Stomach (tissue), 8 donors: ENCODE measurements at regions not wholly inside any gene's neighbourhood (a gene's known extent, or its start where the extent isn't known, plus 50 kb on each side); places are given as distances from the start of the nearest gene placed in this dataset.

Experiments used
- DNase-seq, 2 donors: peaks; one replicate each; pipeline versions ENCODE4 v3.0.0 to v3.0.0-alpha.2; 2013 to 2019
- H3K27ac ChIP-seq, 5 donors: fragments of 200-600 bp in 4 of 5; sonication (generic) in 4 of 5; one replicate each; pipeline ENCODE4 v1.5.1; 2013 to 2019; ENCODE audit warnings: mild to moderate bottlenecking in 1 of 5, moderate library complexity in 1 of 5
- H3K27me3 ChIP-seq, 3 donors: fragments of 200-600 bp; sonication (generic); one replicate each; pipeline ENCODE4 v1.5.1; 2017 to 2019; ENCODE audit warnings: mixed run types in 1 of 3
- H3K36me3 ChIP-seq, 4 donors: fragments of 200-600 bp; sonication (generic); 1 replicate in 3 of 4; 2 replicates in 1 of 4; pipeline ENCODE4 v1.5.1; 2016 to 2019
- H3K4me1 ChIP-seq, 4 donors: fragments of 200-600 bp; sonication (generic); one replicate each; pipeline ENCODE4 v1.5.1; 2016 to 2019
- H3K4me3 ChIP-seq, 4 donors: fragments of 200-600 bp; sonication (generic) in 3 of 4; one replicate each; pipeline ENCODE4 v1.5.1; 2016 to 2019; ENCODE audit warnings: mild to moderate bottlenecking in 1 of 4
- H3K9me3 ChIP-seq, 4 donors: fragments of 200-600 bp; sonication (generic); one replicate each; pipeline ENCODE4 v1.5.1; 2016 to 2019
- EP300 ChIP-seq: sonication (generic); formaldehyde crosslinking; IDR thresholded peaks from one replicate; pipeline ENCODE4 v1.6.1; 2017; ENCODE audit warnings: antibody characterized with exemption
- POLR2A ChIP-seq, 4 donors: fragments of 450-650 bp; IDR thresholded peaks; one replicate each; pipeline ENCODE4 v1.6.1; 2016; ENCODE audit warnings: antibody characterized with exemption in 4 of 4, control low read depth in 2 of 4, mild to moderate bottlenecking in 1 of 4, moderate library complexity in 1 of 4
- POLR2AphosphoS5 ChIP-seq, 3 donors: sonication (generic); formaldehyde crosslinking; IDR thresholded peaks; one replicate each; pipeline ENCODE4 v1.6.1; 2016; ENCODE audit warnings: antibody characterized with exemption in 3 of 3
- WGBS, 5 donors: extraction: QIAGEN DNeasy Blood & Tissue Kit in 3 of 5; methylation state at CpG; one replicate each; pipeline versions ENCODE4 v1.1.5 to v1.1.7; 2013 to 2018; 5-methylcytosine and 5-hydroxymethylcytosine counted together
- intact Hi-C: fragments of 100-400 bp; cut with DNase I; formaldehyde crosslinking; loops from one replicate; pipeline ENCODE4 v1.15.1; 2023; ENCODE audit warnings: low total_unique reads
- TF ChIP-seq, protein P1 (sequence below), 7 experiments: fragments of 450-650 bp in 4 of 7; fragments of 200-600 bp in 3 of 7; sonication (generic) in 3 of 7; IDR thresholded peaks; one replicate each; pipeline ENCODE4 v1.5.1; 2016 to 2019; ENCODE audit warnings: antibody characterized with exemption in 7 of 7, control low read depth in 2 of 7, mild to moderate bottlenecking in 1 of 7
- donor health status: healthy with polysubstance abuse.
- donor health status: Bipolar disorder and iron deficiency.
- donor health status: healthy.

DNA sequence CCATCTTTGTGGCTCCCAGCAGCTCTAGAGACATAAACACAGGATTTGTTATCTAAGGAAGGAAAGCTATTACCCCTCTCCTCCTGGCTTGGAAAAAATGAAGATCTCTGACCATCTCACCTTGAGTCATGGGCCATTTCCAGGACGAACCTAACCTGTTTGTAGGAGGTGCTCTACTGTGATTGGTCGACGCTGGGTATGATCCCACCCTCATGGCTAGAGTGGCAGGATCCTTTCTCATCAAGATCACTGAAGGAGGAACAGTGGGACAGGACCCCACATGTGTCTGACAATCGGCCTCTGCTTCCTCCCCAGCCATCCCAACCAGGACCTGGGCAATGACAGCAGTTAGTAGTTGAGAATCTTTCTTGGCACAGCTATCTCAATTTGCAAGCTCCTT lies 144.1 kb downstream of the EMX2 start:
- Histone ChIP-seq H3K27ac (no peak overlapping the region), H3K9me3 (no peaks in the 10 kb centered on the region), H3K4me3 (no peak overlapping the region), H3K4me1 (peaks cover 0 to 9% (median 8%) of the 10 kb centered on the region in 4 donors), H3K36me3 (no peaks in the 10 kb centered on the region), H3K27me3 (peaks cover 0 to 56% (median 0%) of the 10 kb centered on the region in 3 donors)
- DNase-seq: no peak
- WGBS, 5 donors: 70 to 79% (median 73%) methylated on average over 4 of the region's 4 CpGs
- intact Hi-C loops: no loop called here
- TF ChIP-seq EP300 (no peak), POLR2AphosphoS5 (IDR thresholded peaks at IDR 0.05) (no peak), POLR2A (IDR thresholded peaks at IDR 0.05) (no peak)
- TF ChIP-seq, protein P1, sequence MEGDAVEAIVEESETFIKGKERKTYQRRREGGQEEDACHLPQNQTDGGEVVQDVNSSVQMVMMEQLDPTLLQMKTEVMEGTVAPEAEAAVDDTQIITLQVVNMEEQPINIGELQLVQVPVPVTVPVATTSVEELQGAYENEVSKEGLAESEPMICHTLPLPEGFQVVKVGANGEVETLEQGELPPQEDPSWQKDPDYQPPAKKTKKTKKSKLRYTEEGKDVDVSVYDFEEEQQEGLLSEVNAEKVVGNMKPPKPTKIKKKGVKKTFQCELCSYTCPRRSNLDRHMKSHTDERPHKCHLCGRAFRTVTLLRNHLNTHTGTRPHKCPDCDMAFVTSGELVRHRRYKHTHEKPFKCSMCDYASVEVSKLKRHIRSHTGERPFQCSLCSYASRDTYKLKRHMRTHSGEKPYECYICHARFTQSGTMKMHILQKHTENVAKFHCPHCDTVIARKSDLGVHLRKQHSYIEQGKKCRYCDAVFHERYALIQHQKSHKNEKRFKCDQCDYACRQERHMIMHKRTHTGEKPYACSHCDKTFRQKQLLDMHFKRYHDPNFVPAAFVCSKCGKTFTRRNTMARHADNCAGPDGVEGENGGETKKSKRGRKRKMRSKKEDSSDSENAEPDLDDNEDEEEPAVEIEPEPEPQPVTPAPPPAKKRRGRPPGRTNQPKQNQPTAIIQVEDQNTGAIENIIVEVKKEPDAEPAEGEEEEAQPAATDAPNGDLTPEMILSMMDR (IDR thresholded peaks at IDR 0.05): no peak

DNA sequence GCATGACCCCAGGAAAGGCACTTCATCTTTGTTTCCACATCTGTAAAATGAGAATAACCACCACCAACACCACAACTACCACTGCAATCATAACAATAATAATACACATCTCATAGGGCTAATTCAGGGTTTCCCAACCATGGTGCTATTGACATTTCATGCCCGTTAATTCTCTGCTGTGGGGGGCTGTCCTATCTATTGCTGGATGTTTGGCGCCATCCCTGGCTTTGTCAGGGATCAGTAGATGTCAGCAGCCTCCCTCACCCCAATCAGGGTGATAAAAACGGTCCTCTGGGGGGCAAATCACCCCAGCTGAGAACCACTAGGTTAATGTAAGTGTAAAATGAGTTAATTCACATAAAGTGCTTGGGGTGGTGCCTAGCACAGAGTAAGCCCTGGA lies 145.8 kb downstream of the EMX2 start:
- intact Hi-C loops: no loop called here
- peaks cover 0 to 54% (median 0%) of the 10 kb centered on the region in 3 donors for H3K27me3 ChIP-seq
- H3K4me1 ChIP-seq: peaks cover 0 to 9% (median 8%) of the 10 kb centered on the region in 4 donors
- no peaks in the 10 kb centered on the region for H3K9me3 ChIP-seq
- 29 to 36% (median 31%) methylated on average over 3 of the region's 3 CpGs for WGBS, 5 donors
- DNase-seq: no peak
- H3K36me3 ChIP-seq: no peaks in the 10 kb centered on the region
- H3K4me3 ChIP-seq: no peak overlapping the region
- no peak overlapping the region for H3K27ac ChIP-seq
- TF ChIP-seq POLR2AphosphoS5 (IDR thresholded peaks at IDR 0.05) (no peak), POLR2A (IDR thresholded peaks at IDR 0.05) (no peak), EP300 (no peak)
- TF ChIP-seq, protein P1 (IDR thresholded peaks at IDR 0.05): no peak

DNA sequence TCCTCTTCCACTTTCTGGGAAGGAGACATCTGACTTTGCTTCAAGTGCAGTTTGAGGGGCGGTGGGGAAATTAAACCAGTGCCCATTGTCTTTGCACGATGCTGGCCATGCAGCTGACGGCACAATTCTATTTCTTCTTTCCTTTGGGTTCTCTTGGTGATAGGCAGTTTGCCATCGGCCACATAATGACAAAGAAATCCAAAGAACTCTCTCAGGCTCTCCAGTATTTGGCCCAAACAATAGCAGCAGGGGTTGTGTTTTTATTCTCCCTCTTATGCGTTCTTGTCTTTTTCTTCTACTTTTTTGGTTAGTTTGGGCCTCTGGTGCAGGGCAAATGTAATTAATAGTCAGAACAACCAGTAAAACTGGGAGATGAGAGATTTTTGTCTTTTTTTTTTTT lies 147.0 kb downstream of the EMX2 start:
- intact Hi-C loops: no loop called here
- H3K4me1 ChIP-seq: peaks cover 0 to 6% (median 5%) of the 10 kb centered on the region in 4 donors
- 54 to 71% (median 65%) methylated on average over 5 of the region's 5 CpGs for WGBS, 5 donors

DNA sequence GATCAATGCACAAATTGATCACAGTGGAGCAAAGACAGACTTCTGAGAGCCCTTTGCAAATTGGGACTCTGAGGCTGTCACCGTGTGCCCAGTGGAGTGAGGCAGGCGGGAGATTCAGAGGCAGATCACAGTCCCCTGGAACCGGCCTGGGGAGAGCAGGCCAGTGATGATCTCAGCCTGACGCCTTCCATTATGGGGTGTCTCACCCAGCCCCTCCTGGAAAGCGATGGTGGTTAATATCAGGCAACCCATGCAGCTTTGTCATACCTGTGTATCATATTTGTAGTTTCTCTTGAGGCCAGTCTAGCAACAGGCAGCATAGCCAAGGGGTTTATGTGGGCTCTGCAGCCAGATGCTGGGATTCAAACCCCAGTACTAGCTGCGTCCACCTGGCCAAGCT lies 147.8 kb downstream of the EMX2 start:
- Histone ChIP-seq H3K27me3 (peaks cover 0 to 46% (median 0%) of the 10 kb centered on the region in 3 donors), H3K9me3 (no peaks in the 10 kb centered on the region), H3K36me3 (no peaks in the 10 kb centered on the region), H3K4me1 (no peaks in the 10 kb centered on the region), H3K27ac (no peak overlapping the region), H3K4me3 (no peak overlapping the region)
- intact Hi-C loops: no loop called here
- DNase-seq: no peak
- TF ChIP-seq, protein P1 (IDR thresholded peaks at IDR 0.05): no peak
- TF ChIP-seq POLR2A (IDR thresholded peaks at IDR 0.05) (no peak), EP300 (no peak)
- 73 to 79% (median 76%) methylated on average over 3 to 6 of the region's 6 CpGs for WGBS, 5 donors

More for the DNA sequence above, 147.0 kb downstream of the EMX2 start:
- peaks cover 0 to 49% (median 0%) of the 10 kb centered on the region in 3 donors for H3K27me3 ChIP-seq
- DNase-seq: no peak
- no peak overlapping the region for H3K27ac ChIP-seq
- H3K4me3 ChIP-seq: no peak overlapping the region
- TF ChIP-seq, protein P1 (IDR thresholded peaks at IDR 0.05): no peak
- no peak for TF ChIP-seq POLR2A (IDR thresholded peaks at IDR 0.05)
- no peak for TF ChIP-seq POLR2AphosphoS5 (IDR thresholded peaks at IDR 0.05)
- TF ChIP-seq EP300: no peak
- H3K36me3 ChIP-seq: no peaks in the 10 kb centered on the region
- H3K9me3 ChIP-seq: no peaks in the 10 kb centered on the region
